Gastroesophageal sphincter (tissue), 4 donors: ENCODE measurements at regions not wholly inside any gene's neighbourhood (a gene's known extent, or its start where the extent isn't known, plus 50 kb on each side); places are given as distances from the start of the nearest gene placed in this dataset.

Experiments
- ATAC-seq: fragments of 150-250 bp; one replicate; pipeline ENCODE4 v1.9.1; 2016; ENCODE audit warnings: mild to moderate bottlenecking, moderate library complexity
- H3K27ac ChIP-seq, 4 donors: fragments of 200-600 bp; sonication (generic) in 3 of 4; 1 replicate in 3 of 4; 2 replicates in 1 of 4; pipeline ENCODE4 v1.5.1; 2016 to 2019
- H3K27me3 ChIP-seq: fragments of 200-600 bp; sonication (generic); one replicate; pipeline ENCODE4 v1.5.1; 2019
- H3K36me3 ChIP-seq, 2 donors: fragments of 200-600 bp; sonication (generic); one replicate each; pipeline ENCODE4 v1.5.1; 2019; ENCODE audit warnings: control low read depth in 1 of 2
- H3K4me1 ChIP-seq, 3 donors: fragments of 200-600 bp; sonication (generic); 1 replicate in 2 of 3; 2 replicates in 1 of 3; pipeline ENCODE4 v1.5.1; 2016 to 2019; ENCODE audit warnings: control low read depth in 2 of 3
- H3K4me3 ChIP-seq, 2 donors: fragments of 200-600 bp; sonication (generic); one replicate each; pipeline ENCODE4 v1.5.1; 2019; ENCODE audit warnings: mild to moderate bottlenecking in 1 of 2, moderate library complexity in 1 of 2
- H3K9me3 ChIP-seq, 3 donors: fragments of 200-600 bp; sonication (generic); one replicate each; pipeline ENCODE4 v1.5.1; 2017 to 2019; ENCODE audit warnings: control low read depth in 2 of 3
- EP300 ChIP-seq: sonication (generic); formaldehyde crosslinking; IDR thresholded peaks from one replicate; pipeline ENCODE4 v1.6.1; 2017; ENCODE audit warnings: antibody characterized with exemption, mild to moderate bottlenecking
- POLR2A ChIP-seq, 2 donors: fragments of 450-650 bp; IDR thresholded peaks; one replicate each; pipeline ENCODE4 v1.6.1; 2017; ENCODE audit warnings: antibody characterized with exemption in 2 of 2, mild to moderate bottlenecking in 2 of 2, moderate library complexity in 1 of 2
- POLR2AphosphoS5 ChIP-seq: sonication (generic); formaldehyde crosslinking; IDR thresholded peaks from one replicate; pipeline ENCODE4 v1.6.1; 2017; ENCODE audit warnings: antibody characterized with exemption
- WGBS, 2 donors: methylation state at CpG; one replicate each; pipeline ENCODE4 v1.1.5; 2018; ENCODE audit warnings: low coverage in 1 of 2; 5-methylcytosine and 5-hydroxymethylcytosine counted together
- TF ChIP-seq, protein P1 (sequence below), 4 experiments: fragments of 200-600 bp in 2 of 4; fragments of 450-650 bp in 2 of 4; sonication (generic) in 1 of 4; IDR thresholded peaks; one replicate each; pipeline ENCODE4 v1.5.1; 2017 to 2019; ENCODE audit warnings: antibody characterized with exemption in 4 of 4, mild to moderate bottlenecking in 2 of 4, moderate library complexity in 2 of 4

DNA sequence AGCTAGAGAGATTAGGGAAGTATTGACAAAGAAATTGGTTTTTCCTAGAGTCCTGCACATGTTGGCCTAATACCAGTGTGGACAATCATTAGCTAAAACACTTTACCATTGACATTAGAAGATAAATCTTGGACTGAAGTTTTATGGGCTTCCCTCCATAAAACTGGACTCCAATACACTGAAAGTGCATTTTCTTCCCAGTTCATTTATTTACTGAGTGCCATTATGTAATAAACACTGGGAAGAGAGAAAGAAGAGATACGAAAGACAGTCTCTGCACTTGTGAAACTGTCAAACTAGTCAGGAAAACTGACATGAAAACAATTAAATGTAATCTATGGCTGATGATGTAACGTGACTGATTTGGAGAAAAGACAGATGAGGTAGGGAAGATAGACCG lies 539.3 kb downstream of the ZNF608 start:
- Histone ChIP-seq H3K27me3 (no peaks in the 10 kb centered on the region), H3K4me1 (no peaks in the 10 kb centered on the region), H3K36me3 (no peaks in the 10 kb centered on the region), H3K27ac (no peak overlapping the region), H3K9me3 (no peaks in the 10 kb centered on the region), H3K4me3 (no peak overlapping the region)
- 74 to 75% methylated on average over 2 to 3 of the region's 3 CpGs for WGBS, 2 donors
- TF ChIP-seq, protein P1, sequence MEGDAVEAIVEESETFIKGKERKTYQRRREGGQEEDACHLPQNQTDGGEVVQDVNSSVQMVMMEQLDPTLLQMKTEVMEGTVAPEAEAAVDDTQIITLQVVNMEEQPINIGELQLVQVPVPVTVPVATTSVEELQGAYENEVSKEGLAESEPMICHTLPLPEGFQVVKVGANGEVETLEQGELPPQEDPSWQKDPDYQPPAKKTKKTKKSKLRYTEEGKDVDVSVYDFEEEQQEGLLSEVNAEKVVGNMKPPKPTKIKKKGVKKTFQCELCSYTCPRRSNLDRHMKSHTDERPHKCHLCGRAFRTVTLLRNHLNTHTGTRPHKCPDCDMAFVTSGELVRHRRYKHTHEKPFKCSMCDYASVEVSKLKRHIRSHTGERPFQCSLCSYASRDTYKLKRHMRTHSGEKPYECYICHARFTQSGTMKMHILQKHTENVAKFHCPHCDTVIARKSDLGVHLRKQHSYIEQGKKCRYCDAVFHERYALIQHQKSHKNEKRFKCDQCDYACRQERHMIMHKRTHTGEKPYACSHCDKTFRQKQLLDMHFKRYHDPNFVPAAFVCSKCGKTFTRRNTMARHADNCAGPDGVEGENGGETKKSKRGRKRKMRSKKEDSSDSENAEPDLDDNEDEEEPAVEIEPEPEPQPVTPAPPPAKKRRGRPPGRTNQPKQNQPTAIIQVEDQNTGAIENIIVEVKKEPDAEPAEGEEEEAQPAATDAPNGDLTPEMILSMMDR (IDR thresholded peaks at IDR 0.05): no peak
- TF ChIP-seq EP300: no peak
- ATAC-seq: no peak

DNA sequence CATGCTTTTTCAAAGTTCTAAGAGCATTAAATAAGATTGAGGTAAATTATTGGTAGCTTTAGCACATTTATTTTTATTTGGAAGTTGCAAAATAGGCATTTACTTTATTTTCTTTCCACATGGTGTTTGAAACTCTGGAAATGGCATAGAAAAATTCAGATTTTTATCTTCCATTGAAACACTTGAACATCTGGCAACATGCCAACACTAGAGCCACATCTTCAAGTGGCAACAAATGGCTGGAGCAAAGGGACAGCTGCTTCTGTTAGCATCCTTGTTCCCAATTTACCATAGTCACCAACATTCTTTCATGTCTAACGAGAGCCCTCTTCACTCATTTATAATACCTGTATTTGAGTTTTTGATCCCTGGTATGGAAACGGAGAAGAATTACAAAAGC lies 539.9 kb downstream of the ZNF608 start:
- no peak overlapping the region for H3K4me3 ChIP-seq
- no peak for TF ChIP-seq POLR2AphosphoS5
- TF ChIP-seq, protein P1 (IDR thresholded peaks at IDR 0.05): no peak
- no peak for TF ChIP-seq POLR2A (IDR thresholded peaks at IDR 0.05)
- TF ChIP-seq EP300: no peak
- no peaks in the 10 kb centered on the region for H3K4me1 ChIP-seq
- WGBS, 2 donors: 69 to 85% methylated on average over 2 of the region's 2 CpGs
- no peaks in the 10 kb centered on the region for H3K9me3 ChIP-seq
- H3K27ac ChIP-seq: no peak overlapping the region
- no peak for ATAC-seq
- no peaks in the 10 kb centered on the region for H3K27me3 ChIP-seq
- H3K36me3 ChIP-seq: no peaks in the 10 kb centered on the region

- Histone ChIP-seq H3K4me1 (peaks cover 0 to 10% (median 0%) of the 10 kb centered on the region in 3 donors), H3K27ac (no peak overlapping the region), H3K9me3 (no peaks in the 10 kb centered on the region), H3K36me3 (no peaks in the 10 kb centered on the region), H3K4me3 (no peak overlapping the region), H3K27me3 (no peaks in the 10 kb centered on the region)
- WGBS, 2 donors: no CpG with 5 or more reads among the region's 4 CpGs
- TF ChIP-seq, protein P1 (IDR thresholded peaks at IDR 0.05): no peak
- no peak for TF ChIP-seq POLR2AphosphoS5
- TF ChIP-seq POLR2A (IDR thresholded peaks at IDR 0.05): no peak
- no peak for TF ChIP-seq EP300
- ATAC-seq: no peak
These were observed 543.1 kb downstream of the ZNF608 start for GRCh38 chr5:124203303-124203702.

DNA sequence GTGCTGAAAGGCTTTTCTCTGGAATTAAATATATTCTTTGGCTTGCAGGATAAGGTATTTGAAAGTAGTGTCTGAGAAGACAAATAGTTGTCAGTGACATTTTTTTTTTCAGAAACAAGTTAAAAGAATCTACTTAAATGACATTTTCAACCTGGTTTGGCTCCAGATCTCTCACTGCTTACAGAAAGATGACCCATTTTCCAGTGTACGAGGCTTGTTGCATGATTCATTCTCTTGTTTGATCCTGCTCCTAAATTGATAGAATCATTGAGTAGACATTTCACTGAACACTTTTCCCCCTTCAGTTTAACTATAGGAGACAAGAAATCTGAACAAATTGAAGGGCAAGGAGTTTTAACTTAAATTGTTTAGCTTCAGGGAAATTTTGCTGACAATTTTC lies 546.1 kb downstream of the ZNF608 start:
- Histone ChIP-seq H3K36me3 (no peaks in the 10 kb centered on the region), H3K27ac (no peak overlapping the region), H3K4me3 (no peak overlapping the region), H3K4me1 (peaks cover 0 to 10% (median 0%) of the 10 kb centered on the region in 3 donors), H3K27me3 (no peaks in the 10 kb centered on the region), H3K9me3 (no peaks in the 10 kb centered on the region)
- no peak for ATAC-seq
- TF ChIP-seq, protein P1 (IDR thresholded peaks at IDR 0.05): no peak
- no peak for TF ChIP-seq POLR2A (IDR thresholded peaks at IDR 0.05)
- TF ChIP-seq EP300: no peak
- no peak for TF ChIP-seq POLR2AphosphoS5
- WGBS, 2 donors: 13 to 45% methylated on average over 1 of the region's 1 CpG

DNA sequence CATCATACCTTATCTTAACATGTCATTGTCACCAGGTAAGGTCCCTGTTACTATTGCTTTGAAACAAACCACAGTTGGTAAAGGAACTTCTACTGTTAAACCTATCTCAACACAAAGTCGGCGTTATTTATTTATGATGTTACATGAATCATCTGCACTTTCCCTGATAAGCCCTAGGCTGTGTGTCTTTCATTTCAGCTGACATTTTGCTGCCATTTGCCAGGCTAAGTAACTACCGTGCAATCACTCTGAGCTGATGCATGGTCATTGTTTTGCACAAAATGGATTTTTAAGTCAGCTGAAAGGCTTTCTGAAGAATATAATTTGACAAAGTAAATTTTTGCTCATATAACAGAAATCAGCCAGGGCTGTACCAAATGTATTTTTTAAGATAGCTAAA lies 546.5 kb downstream of the ZNF608 start:
- Histone ChIP-seq H3K36me3 (no peaks in the 10 kb centered on the region), H3K4me3 (no peak overlapping the region), H3K27me3 (no peaks in the 10 kb centered on the region), H3K4me1 (peaks cover 0 to 10% (median 0%) of the 10 kb centered on the region in 3 donors), H3K27ac (no peak overlapping the region), H3K9me3 (no peaks in the 10 kb centered on the region)
- TF ChIP-seq, protein P1 (IDR thresholded peaks at IDR 0.05): no peak
- TF ChIP-seq POLR2AphosphoS5 (no peak), EP300 (no peak), POLR2A (IDR thresholded peaks at IDR 0.05) (no peak)
- WGBS, 2 donors: 55 to 63% methylated on average over 3 of the region's 3 CpGs
- no peak for ATAC-seq
